PC-3 (cell line): ENCODE measurements at regions not wholly inside any gene's neighbourhood (a gene's known extent, or its start where the extent isn't known, plus 50 kb on each side); places are given as distances from the start of the nearest gene placed in this dataset.

Experiments
- ATAC-seq: fragments of 200-7000 bp; cut with Tn5 transposase; 2 replicates; pipeline ENCODE4 v1.9.1; 2020; ENCODE audit warnings: mild to moderate bottlenecking, moderate library complexity
- BruUV-seq: library from RNA; stranded (reverse); fragments of 400-500 nt; replicated peaks from 2 replicates; lab custom pipeline; 2021; lab: Mats Ljungman, UMichigan
- CTCF ChIA-PET: fragments of 300-600 bp; sonication (Branson Sonifier 250); formaldehyde crosslinking; loops from one replicate; lab custom pipeline; 2022; ENCODE audit warnings: antibody characterized with exemption; lab: Charles Lee
- POLR2A ChIA-PET: fragments of 300-600 bp; sonication (Branson Sonifier 250); formaldehyde crosslinking; loops from one replicate; lab custom pipeline; 2022; ENCODE audit warnings: antibody characterized with exemption; ENCODE audit not compliant: unreplicated experiment; lab: Charles Lee
- DNase-seq: peaks from one replicate; pipeline ENCODE4 v3.0.0-alpha.2; 2015
- H2AFZ ChIP-seq: fragments of 300-600 bp; sonication (generic); 2 replicates; pipeline ENCODE4 v1.6.0; 2016; ENCODE audit warnings: antibody characterized with exemption, low read length
- H3F3A ChIP-seq: fragments of 300-600 bp; sonication (generic); one replicate; pipeline ENCODE4 v1.6.0; 2017; ENCODE audit warnings: antibody characterized with exemption, low read length, control low read depth, mild to moderate bottlenecking; ENCODE audit not compliant: unreplicated experiment
- H3K27ac ChIP-seq: fragments of 300-600 bp; sonication (generic); 2 replicates; pipeline ENCODE4 v1.5.1; 2016; ENCODE audit warnings: mild to moderate bottlenecking, low read length
- H3K27me3 ChIP-seq: fragments of 300-600 bp; sonication (generic); 2 replicates; pipeline ENCODE4 v1.6.1; 2016; ENCODE audit warnings: low read length, mixed read lengths
- H3K36me3 ChIP-seq: fragments of 300-600 bp; sonication (generic); 2 replicates; pipeline ENCODE4 v1.6.1; 2016; ENCODE audit warnings: low read depth, mixed run types, low read length, mixed read lengths
- H3K4me1 ChIP-seq: fragments of 300-600 bp; sonication (generic); 2 replicates; pipeline ENCODE4 v1.5.1; 2016; ENCODE audit warnings: low read length; ENCODE audit not compliant: insufficient read depth
- H3K4me2 ChIP-seq: fragments of 300-600 bp; sonication (generic); 2 replicates; pipeline ENCODE4 v1.6.0; 2016; ENCODE audit warnings: low read length
- H3K4me3 ChIP-seq: fragments of 300-600 bp; sonication (generic); 2 replicates; pipeline ENCODE4 v1.5.1; 2016; ENCODE audit warnings: mild to moderate bottlenecking, low read length, mixed read lengths
- H3K79me2 ChIP-seq: fragments of 300-600 bp; sonication (generic); 2 replicates; pipeline ENCODE4 v1.6.1; 2017; ENCODE audit warnings: low read length, mixed read lengths
- H3K9ac ChIP-seq: fragments of 300-600 bp; sonication (generic); 2 replicates; pipeline ENCODE4 v1.6.0; 2016; ENCODE audit warnings: mild to moderate bottlenecking, low read length
- H3K9me2 ChIP-seq: fragments of 300-600 bp; sonication (generic); replicated peaks from 2 replicates; pipeline ENCODE4 v1.6.1; 2016; ENCODE audit warnings: mixed run types, low read length, mixed read lengths
- H3K9me3 ChIP-seq: fragments of 300-600 bp; sonication (generic); 2 replicates; pipeline ENCODE4 v1.6.1; 2016; ENCODE audit warnings: low read length, mixed read lengths
- H4K20me1 ChIP-seq: fragments of 300-600 bp; sonication (generic); 2 replicates; pipeline ENCODE4 v1.6.1; 2016; ENCODE audit warnings: low read length, mixed read lengths
- EZH2 ChIP-seq: fragments of 300-600 bp; sonication (generic); IDR thresholded peaks from one replicate; pipeline ENCODE4 v1.6.1; 2017; ENCODE audit warnings: antibody characterized with exemption, mild to moderate bottlenecking, low read length; ENCODE audit not compliant: unreplicated experiment
- EZH2phosphoT487 ChIP-seq: fragments of 300-600 bp; sonication (generic); IDR thresholded peaks from 2 replicates; pipeline ENCODE4 v1.6.1; 2018; ENCODE audit warnings: mild to moderate bottlenecking, antibody characterized with exemption, low read length, borderline replicate concordance
- intact Hi-C: fragments of 100-400 bp; cut with micrococcal nuclease; formaldehyde crosslinking; loops from 2 replicates; pipeline ENCODE4 v1.9.0; 2023
- TF ChIP-seq, protein P1 (sequence below): fragments of 300-600 bp; sonication (generic); conservative IDR thresholded peaks from 2 replicates; pipeline ENCODE4 v1.5.1; 2017; ENCODE audit warnings: antibody characterized with exemption, low read depth, mild to moderate bottlenecking, low read length

- TF ChIP-seq, protein P1, sequence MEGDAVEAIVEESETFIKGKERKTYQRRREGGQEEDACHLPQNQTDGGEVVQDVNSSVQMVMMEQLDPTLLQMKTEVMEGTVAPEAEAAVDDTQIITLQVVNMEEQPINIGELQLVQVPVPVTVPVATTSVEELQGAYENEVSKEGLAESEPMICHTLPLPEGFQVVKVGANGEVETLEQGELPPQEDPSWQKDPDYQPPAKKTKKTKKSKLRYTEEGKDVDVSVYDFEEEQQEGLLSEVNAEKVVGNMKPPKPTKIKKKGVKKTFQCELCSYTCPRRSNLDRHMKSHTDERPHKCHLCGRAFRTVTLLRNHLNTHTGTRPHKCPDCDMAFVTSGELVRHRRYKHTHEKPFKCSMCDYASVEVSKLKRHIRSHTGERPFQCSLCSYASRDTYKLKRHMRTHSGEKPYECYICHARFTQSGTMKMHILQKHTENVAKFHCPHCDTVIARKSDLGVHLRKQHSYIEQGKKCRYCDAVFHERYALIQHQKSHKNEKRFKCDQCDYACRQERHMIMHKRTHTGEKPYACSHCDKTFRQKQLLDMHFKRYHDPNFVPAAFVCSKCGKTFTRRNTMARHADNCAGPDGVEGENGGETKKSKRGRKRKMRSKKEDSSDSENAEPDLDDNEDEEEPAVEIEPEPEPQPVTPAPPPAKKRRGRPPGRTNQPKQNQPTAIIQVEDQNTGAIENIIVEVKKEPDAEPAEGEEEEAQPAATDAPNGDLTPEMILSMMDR, result no peak
- TF ChIP-seq EZH2 (no peak), EZH2phosphoT487 (no peak)
- CTCF ChIA-PET, result no interaction called here
Observed at GRCh38 chr5:12019306-12019705, 115.1 kb upstream of the CTNND2 start.

GRCh38 chr5:12017007-12017406 is 112.8 kb upstream of the CTNND2 start:
- ATAC-seq, result no peak
- H3K9me2 ChIP-seq, result no peaks in the 10 kb centered on the region
- no peak overlapping the region for H2AFZ ChIP-seq
- no peak overlapping the region for H3K4me3 ChIP-seq
- no peaks in the 10 kb centered on the region for H3K27me3 ChIP-seq
- no peaks in the 10 kb centered on the region for H3K36me3 ChIP-seq
- no peaks in the 10 kb centered on the region for H3K4me1 ChIP-seq
- TF ChIP-seq EZH2 (no peak), EZH2phosphoT487 (no peak)
- TF ChIP-seq, protein P1, result no peak
- H3K9me3 ChIP-seq, result no peaks in the 10 kb centered on the region
- H3K4me2 ChIP-seq, result no peak overlapping the region
- DNase-seq, result no peak
- H4K20me1 ChIP-seq, result no peaks in the 10 kb centered on the region
- H3F3A ChIP-seq, result no peaks in the 10 kb centered on the region
- no peak overlapping the region for H3K9ac ChIP-seq
- POLR2A ChIA-PET, result no interaction called here
- CTCF ChIA-PET, result no interaction called here
- no TSS peak for BruUV-seq
- no peaks in the 10 kb centered on the region for H3K79me2 ChIP-seq
- H3K27ac ChIP-seq, result no peak overlapping the region
- intact Hi-C loops, result loop anchor here (10.0 kb wide), 1 partner anchor 262 kb away; no protein-coding TSS in a partner anchor

More at GRCh38 chr5:12019306-12019705, 115.1 kb upstream of the CTNND2 start:
- H3K36me3 ChIP-seq, result no peaks in the 10 kb centered on the region
- H3K9ac ChIP-seq, result no peak overlapping the region
- no TSS peak for BruUV-seq
- POLR2A ChIA-PET, result no interaction called here
- H3K27ac ChIP-seq, result no peak overlapping the region
- H3K9me3 ChIP-seq, result no peaks in the 10 kb centered on the region
- H3F3A ChIP-seq, result no peaks in the 10 kb centered on the region
- no peak overlapping the region for H3K4me3 ChIP-seq
- no peaks in the 10 kb centered on the region for H3K27me3 ChIP-seq
- DNase-seq, result no peak
- H3K4me2 ChIP-seq, result no peak overlapping the region
- no peaks in the 10 kb centered on the region for H3K79me2 ChIP-seq
- ATAC-seq, result no peak
- no peaks in the 10 kb centered on the region for H4K20me1 ChIP-seq
- no peaks in the 10 kb centered on the region for H3K4me1 ChIP-seq
- H2AFZ ChIP-seq, result no peak overlapping the region
- intact Hi-C loops, result loop anchor here (10.0 kb wide), 1 partner anchor 265 kb away; no protein-coding TSS in a partner anchor
- H3K9me2 ChIP-seq, result no peaks in the 10 kb centered on the region

DNA sequence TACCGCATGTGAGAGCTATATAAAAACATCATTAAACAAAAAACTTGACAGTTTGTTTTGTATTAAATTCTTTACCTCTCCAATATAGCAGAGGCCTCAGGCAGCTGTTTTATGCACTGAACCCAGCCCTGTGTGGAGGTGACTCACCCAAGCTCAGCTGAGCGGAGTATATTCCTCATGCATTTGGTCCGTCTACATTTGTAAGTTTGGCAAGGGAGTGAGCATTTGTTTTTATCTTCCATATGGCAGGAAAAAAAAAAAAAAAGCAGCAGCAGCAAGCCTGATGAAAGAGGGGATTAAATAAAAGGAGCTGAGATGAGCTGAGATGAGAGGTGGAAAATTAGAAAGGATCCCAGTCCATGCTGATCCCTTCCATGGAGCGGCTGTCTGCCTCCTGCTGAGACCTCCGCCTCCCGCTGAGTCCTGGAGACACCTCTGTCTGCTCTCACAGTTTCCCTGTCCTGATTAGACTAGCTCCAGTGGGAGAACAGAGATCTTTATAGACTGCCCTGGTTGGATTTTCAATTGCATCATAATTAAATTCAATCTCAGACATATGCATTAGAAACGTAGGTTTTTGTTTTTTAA is 112.0 kb upstream of the CTNND2 start:
- peak; percentile 67 for ATAC-seq
- no peak overlapping the region; the same call in 1 of the 2 replicates for H2AFZ ChIP-seq
- peak; percentile 47 for DNase-seq
- H3F3A ChIP-seq, result no peaks in the 10 kb centered on the region
- H3K27me3 ChIP-seq, result no peaks in the 10 kb centered on the region
- no peak overlapping the region for H3K9ac ChIP-seq
- no peak overlapping the region for H3K4me2 ChIP-seq
- ChIA-PET CTCF (no interaction called here), POLR2A (no interaction called here)
- intact Hi-C loops, result loop anchor here (10.0 kb wide), 1 partner anchor 261 kb away; no protein-coding TSS in a partner anchor
- no peak overlapping the region for H3K4me3 ChIP-seq
- H3K27ac ChIP-seq, result no peak overlapping the region
- BruUV-seq, result no TSS peak
- 0 out of 2 replicates have a peak, but pooled peaks cover 3% of the 10 kb centered on the region for H4K20me1 ChIP-seq
- TF ChIP-seq, protein P1, result no peak
- TF ChIP-seq EZH2 (no peak), EZH2phosphoT487 (no peak)
- H3K36me3 ChIP-seq, result no peaks in the 10 kb centered on the region
- no peaks in the 10 kb centered on the region for H3K9me3 ChIP-seq
- H3K9me2 ChIP-seq, result no peaks in the 10 kb centered on the region
- no peaks in the 10 kb centered on the region for H3K4me1 ChIP-seq
- H3K79me2 ChIP-seq, result no peaks in the 10 kb centered on the region
